C1 segment of cervical spinal cord (tissue), 14 donors: ENCODE measurements at regions not wholly inside any gene's neighbourhood (a gene's known extent, or its start where the extent isn't known, plus 50 kb on each side); places are given as distances from the start of the nearest gene placed in this dataset.
"Not testable (repeated sequence)": the region's sequence is repeated elsewhere in the genome, so short reads cannot be mapped to it uniquely, and the experiment has no call there.

Experiments used
- DNase-seq, 14 donors: peaks; one replicate each; lab custom pipeline; 2025; lab: John Stamatoyannopoulos, UW

- DNase-seq: no peak
Observed at GRCh38 chr9:73054091-73054490, 97.6 kb upstream of the ANXA1 start.

GRCh38 chr9:73053543-73053942, 98.1 kb upstream of the ANXA1 start:
- DNase-seq: no peak

- no peak for DNase-seq
Observed at GRCh38 chr9:73050887-73051550, 98.2 kb upstream of the ALDH1A1 start.

GRCh38 chr9:73050065-73050816, 97.4 kb upstream of the ALDH1A1 start:
- no peak for DNase-seq

- no peak for DNase-seq
Observed at GRCh38 chr9:73049280-73049679, 96.4 kb upstream of the ALDH1A1 start.

GRCh38 chr9:73046769-73047168, 93.9 kb upstream of the ALDH1A1 start:
- DNase-seq: no peak

GRCh38 chr9:73044776-73045175, 91.9 kb upstream of the ALDH1A1 start:
- not testable (repeated sequence) for DNase-seq

- DNase-seq: no peak
Observed at GRCh38 chr9:73042155-73042554, 89.3 kb upstream of the ALDH1A1 start.

GRCh38 chr9:73039271-73040263, 86.7 kb upstream of the ALDH1A1 start:
- DNase-seq: peak in 6 of 14 donors; percentile 1 to 26 (median 8)

GRCh38 chr9:73038613-73039012, 85.8 kb upstream of the ALDH1A1 start:
- DNase-seq: peak in 10 of 14 donors; percentile 10 to 82 (median 34)

GRCh38 chr9:73038089-73038509, 85.2 kb upstream of the ALDH1A1 start:
- DNase-seq: peak in 1 of 14 donors; percentile 24

- no peak for DNase-seq
Observed at GRCh38 chr9:73037613-73038012, 84.8 kb upstream of the ALDH1A1 start.

- no peak for DNase-seq
Observed at GRCh38 chr9:73034962-73035361, 82.1 kb upstream of the ALDH1A1 start.

- DNase-seq: no peak
Observed at GRCh38 chr9:73031350-73031749, 78.5 kb upstream of the ALDH1A1 start.

- no peak for DNase-seq
Observed at GRCh38 chr9:73030370-73031030, 77.6 kb upstream of the ALDH1A1 start.

GRCh38 chr9:73029346-73029745, 76.5 kb upstream of the ALDH1A1 start:
- no peak for DNase-seq

GRCh38 chr9:73026375-73026774, 73.5 kb upstream of the ALDH1A1 start:
- no peak for DNase-seq

GRCh38 chr9:73024601-73025034, 71.8 kb upstream of the ALDH1A1 start:
- DNase-seq: no peak

- peak in 7 of 14 donors; percentile 1 to 31 (median 16) for DNase-seq
Observed at GRCh38 chr9:73023025-73023541, 70.2 kb upstream of the ALDH1A1 start.

- DNase-seq: no peak
Observed at GRCh38 chr9:73022353-73022752, 69.5 kb upstream of the ALDH1A1 start.

GRCh38 chr9:73020877-73021276, 68.0 kb upstream of the ALDH1A1 start:
- DNase-seq: no peak
